ENCODE measurements at regions not wholly inside any gene's neighbourhood (a gene's known extent, or its start where the extent isn't known, plus 50 kb on each side); places are given as distances from the start of the nearest gene placed in this dataset.

- Histone ChIP-seq H3K4me1 (ENCODE audit: insufficient read depth, low read length) (no peaks in the 10 kb centered on the region; the same call in 1 of the 2 replicates), H3K9me3 (ENCODE audit: insufficient read depth, low read depth, low read length) (no peaks in the 10 kb centered on the region), H3K4me3 (ENCODE audit: low read length) (no peak overlapping the region), H3K36me3 (ENCODE audit: insufficient read depth, low read depth, low read length) (no peaks in the 10 kb centered on the region), H3K9ac (ENCODE audit: low read depth, low read length) (no peak overlapping the region), H3K27ac (ENCODE audit: low read length) (no peak overlapping the region), H3K27me3 (ENCODE audit: insufficient read depth, low read length) (no peaks in the 10 kb centered on the region)
These were observed 233.4 kb downstream of the TEX36 start for GRCh38 chr10:125449571-125449970.

GRCh38 chr10:125448596-125448995 is 234.4 kb downstream of the TEX36 start:
- Histone ChIP-seq H3K4me3 (ENCODE audit: low read length) (no peak overlapping the region), H3K9me3 (ENCODE audit: insufficient read depth, low read depth, low read length) (no peaks in the 10 kb centered on the region), H3K9ac (ENCODE audit: low read depth, low read length) (no peak overlapping the region), H3K27me3 (ENCODE audit: insufficient read depth, low read length) (no peaks in the 10 kb centered on the region), H3K36me3 (ENCODE audit: insufficient read depth, low read depth, low read length) (no peaks in the 10 kb centered on the region), H3K4me1 (ENCODE audit: insufficient read depth, low read length) (no peaks in the 10 kb centered on the region), H3K27ac (ENCODE audit: low read length) (no peak overlapping the region)

GRCh38 chr10:125444790-125445189 is 238.2 kb downstream of the TEX36 start:
- Histone ChIP-seq H3K27ac (ENCODE audit: low read length) (no peak overlapping the region), H3K9me3 (ENCODE audit: insufficient read depth, low read depth, low read length) (no peaks in the 10 kb centered on the region), H3K36me3 (ENCODE audit: insufficient read depth, low read depth, low read length) (no peaks in the 10 kb centered on the region), H3K4me3 (ENCODE audit: low read length) (no peak overlapping the region), H3K4me1 (ENCODE audit: insufficient read depth, low read length) (no peaks in the 10 kb centered on the region), H3K9ac (ENCODE audit: low read depth, low read length) (no peak overlapping the region), H3K27me3 (ENCODE audit: insufficient read depth, low read length) (no peaks in the 10 kb centered on the region)

GRCh38 chr10:125442856-125443540 is 240.0 kb downstream of the TEX36 start:
- Histone ChIP-seq H3K27me3 (ENCODE audit: insufficient read depth, low read length) (no peaks in the 10 kb centered on the region), H3K27ac (ENCODE audit: low read length) (no peak overlapping the region), H3K36me3 (ENCODE audit: insufficient read depth, low read depth, low read length) (no peaks in the 10 kb centered on the region), H3K9me3 (ENCODE audit: insufficient read depth, low read depth, low read length) (no peaks in the 10 kb centered on the region), H3K9ac (ENCODE audit: low read depth, low read length) (no peak overlapping the region), H3K4me3 (ENCODE audit: low read length) (no peak overlapping the region), H3K4me1 (ENCODE audit: insufficient read depth, low read length) (no peaks in the 10 kb centered on the region)

- Histone ChIP-seq H3K9ac (ENCODE audit: low read depth, low read length) (no peak overlapping the region), H3K36me3 (ENCODE audit: insufficient read depth, low read depth, low read length) (no peaks in the 10 kb centered on the region), H3K27ac (ENCODE audit: low read length) (no peak overlapping the region), H3K9me3 (ENCODE audit: insufficient read depth, low read depth, low read length) (no peaks in the 10 kb centered on the region), H3K4me1 (ENCODE audit: insufficient read depth, low read length) (no peaks in the 10 kb centered on the region), H3K27me3 (ENCODE audit: insufficient read depth, low read length) (no peaks in the 10 kb centered on the region), H3K4me3 (ENCODE audit: low read length) (no peak overlapping the region)
These were observed 241.8 kb downstream of the TEX36 start for GRCh38 chr10:125441151-125441550.

GRCh38 chr10:125431149-125431548 is 251.8 kb downstream of the TEX36 start:
- no peaks in the 10 kb centered on the region for H3K4me1 ChIP-seq (ENCODE audit: insufficient read depth, low read length)
- H3K9me3 ChIP-seq (ENCODE audit: insufficient read depth, low read depth, low read length): no peaks in the 10 kb centered on the region
- H3K9ac ChIP-seq (ENCODE audit: low read depth, low read length): no peak overlapping the region
- no peak overlapping the region for H3K4me3 ChIP-seq (ENCODE audit: low read length)
- H3K27me3 ChIP-seq (ENCODE audit: insufficient read depth, low read length): no peaks in the 10 kb centered on the region
- H3K36me3 ChIP-seq (ENCODE audit: insufficient read depth, low read depth, low read length): no peaks in the 10 kb centered on the region
- no peak overlapping the region for H3K27ac ChIP-seq (ENCODE audit: low read length)

- H3K36me3 ChIP-seq (ENCODE audit: insufficient read depth, low read depth, low read length): no peaks in the 10 kb centered on the region
- H3K27ac ChIP-seq (ENCODE audit: low read length): no peak overlapping the region
- H3K9me3 ChIP-seq (ENCODE audit: insufficient read depth, low read depth, low read length): no peaks in the 10 kb centered on the region
- H3K9ac ChIP-seq (ENCODE audit: low read depth, low read length): no peak overlapping the region
- H3K27me3 ChIP-seq (ENCODE audit: insufficient read depth, low read length): no peaks in the 10 kb centered on the region
- no peak overlapping the region for H3K4me3 ChIP-seq (ENCODE audit: low read length)
- no peaks in the 10 kb centered on the region for H3K4me1 ChIP-seq (ENCODE audit: insufficient read depth, low read length)
These were observed 254.9 kb downstream of the TEX36 start for GRCh38 chr10:125428054-125428453.

- Histone ChIP-seq H3K27ac (ENCODE audit: low read length) (no peak overlapping the region), H3K9me3 (ENCODE audit: insufficient read depth, low read depth, low read length) (no peaks in the 10 kb centered on the region), H3K4me1 (ENCODE audit: insufficient read depth, low read length) (no peaks in the 10 kb centered on the region), H3K27me3 (ENCODE audit: insufficient read depth, low read length) (no peaks in the 10 kb centered on the region), H3K9ac (ENCODE audit: low read depth, low read length) (no peak overlapping the region), H3K4me3 (ENCODE audit: low read length) (no peak overlapping the region), H3K36me3 (ENCODE audit: insufficient read depth, low read depth, low read length) (no peaks in the 10 kb centered on the region)
These were observed 258.6 kb downstream of the TEX36 start for GRCh38 chr10:125424191-125424847.

GRCh38 chr10:125423569-125423968 is 259.4 kb downstream of the TEX36 start:
- Histone ChIP-seq H3K9me3 (ENCODE audit: insufficient read depth, low read depth, low read length) (no peaks in the 10 kb centered on the region), H3K27me3 (ENCODE audit: insufficient read depth, low read length) (no peaks in the 10 kb centered on the region), H3K36me3 (ENCODE audit: insufficient read depth, low read depth, low read length) (no peaks in the 10 kb centered on the region), H3K4me1 (ENCODE audit: insufficient read depth, low read length) (no peaks in the 10 kb centered on the region), H3K9ac (ENCODE audit: low read depth, low read length) (no peak overlapping the region), H3K27ac (ENCODE audit: low read length) (no peak overlapping the region), H3K4me3 (ENCODE audit: low read length) (no peak overlapping the region)

GRCh38 chr10:125419831-125420230 is 259.5 kb upstream of the CTBP2 start:
- no peaks in the 10 kb centered on the region for H3K36me3 ChIP-seq (ENCODE audit: insufficient read depth, low read depth, low read length)
- no peak overlapping the region for H3K9ac ChIP-seq (ENCODE audit: low read depth, low read length)
- no peaks in the 10 kb centered on the region for H3K9me3 ChIP-seq (ENCODE audit: insufficient read depth, low read depth, low read length)
- no peaks in the 10 kb centered on the region for H3K4me1 ChIP-seq (ENCODE audit: insufficient read depth, low read length)
- H3K27ac ChIP-seq (ENCODE audit: low read length): no peak overlapping the region
- no peaks in the 10 kb centered on the region for H3K27me3 ChIP-seq (ENCODE audit: insufficient read depth, low read length)
- no peak overlapping the region for H3K4me3 ChIP-seq (ENCODE audit: low read length)

- Histone ChIP-seq H3K36me3 (ENCODE audit: insufficient read depth, low read depth, low read length) (no peaks in the 10 kb centered on the region), H3K4me3 (ENCODE audit: low read length) (no peak overlapping the region), H3K9me3 (ENCODE audit: insufficient read depth, low read depth, low read length) (no peaks in the 10 kb centered on the region), H3K9ac (ENCODE audit: low read depth, low read length) (no peak overlapping the region), H3K27ac (ENCODE audit: low read length) (no peak overlapping the region), H3K4me1 (ENCODE audit: insufficient read depth, low read length) (no peaks in the 10 kb centered on the region), H3K27me3 (ENCODE audit: insufficient read depth, low read length) (no peaks in the 10 kb centered on the region)
These were observed 258.8 kb upstream of the CTBP2 start for GRCh38 chr10:125419146-125419545.

GRCh38 chr10:125417605-125418004 is 257.2 kb upstream of the CTBP2 start:
- no peak overlapping the region for H3K27ac ChIP-seq (ENCODE audit: low read length)
- no peaks in the 10 kb centered on the region for H3K9me3 ChIP-seq (ENCODE audit: insufficient read depth, low read depth, low read length)
- no peak overlapping the region for H3K9ac ChIP-seq (ENCODE audit: low read depth, low read length)
- no peaks in the 10 kb centered on the region for H3K27me3 ChIP-seq (ENCODE audit: insufficient read depth, low read length)
- no peaks in the 10 kb centered on the region for H3K4me1 ChIP-seq (ENCODE audit: insufficient read depth, low read length)
- H3K36me3 ChIP-seq (ENCODE audit: insufficient read depth, low read depth, low read length): no peaks in the 10 kb centered on the region
- H3K4me3 ChIP-seq (ENCODE audit: low read length): no peak overlapping the region

All from iPS-20b (cell line).